HG03039 (cell line): ENCODE measurements at regions not wholly inside any gene's neighbourhood (a gene's known extent, or its start where the extent isn't known, plus 50 kb on each side); places are given as distances from the start of the nearest gene placed in this dataset.
"Not testable (repeated sequence)": the region's sequence is repeated elsewhere in the genome, so short reads cannot be mapped to it uniquely, and the experiment has no call there.

Experiments
- ATAC-seq: cut with Tn5 transposase; IDR thresholded peaks from one replicate; pipeline ENCODE4 v1.9.1; 2021; ENCODE audit warnings: mild to moderate bottlenecking, moderate library complexity; ENCODE audit not compliant: unreplicated experiment

- ATAC-seq: no peak
These were observed 171.5 kb upstream of the NAMPT start for GRCh38 chr7:106456329-106456728.

DNA sequence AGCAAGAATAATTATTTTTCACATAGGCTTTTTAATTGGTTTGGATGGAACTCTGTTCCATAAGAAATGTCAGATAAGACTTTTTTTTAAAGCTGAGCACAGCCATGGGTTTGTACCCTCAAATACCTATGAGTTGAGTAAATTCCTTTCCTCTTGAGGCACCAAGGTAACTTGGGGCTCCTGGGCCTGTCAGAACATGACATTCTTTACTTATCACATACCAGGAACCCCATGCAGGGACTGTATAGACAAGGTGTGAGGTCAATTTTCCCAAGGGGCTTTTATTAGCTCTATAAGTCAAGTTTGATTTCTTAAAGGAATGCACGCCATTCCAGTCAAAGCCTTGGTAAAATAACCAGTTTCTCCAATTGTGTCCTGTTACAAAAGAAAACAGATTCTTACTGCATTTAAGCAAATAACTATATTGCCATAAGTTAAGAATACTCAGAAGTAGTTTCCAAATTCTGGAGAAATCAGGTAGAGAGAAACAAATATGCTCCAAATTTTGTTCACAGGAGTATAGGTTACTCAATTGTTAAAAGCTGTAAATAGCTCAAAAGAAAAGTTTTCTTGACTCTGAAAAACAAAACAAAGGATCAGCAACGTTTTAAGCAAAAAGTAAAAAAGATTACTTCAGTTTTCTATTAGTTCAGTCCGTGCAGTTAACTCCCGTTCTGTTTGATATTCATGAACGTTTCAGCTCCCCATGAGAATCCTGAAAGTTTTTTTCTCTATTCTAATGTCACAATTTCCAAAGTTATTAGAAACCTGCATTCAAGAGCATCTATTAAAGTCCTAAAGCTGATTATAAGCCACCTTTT, 167.5 kb upstream of the NAMPT start:
- ATAC-seq: no peak

GRCh38 chr7:106451171-106451570, 166.4 kb upstream of the NAMPT start:
- ATAC-seq: no peak

GRCh38 chr7:106450716-106451115, 165.9 kb upstream of the NAMPT start:
- no peak for ATAC-seq

DNA sequence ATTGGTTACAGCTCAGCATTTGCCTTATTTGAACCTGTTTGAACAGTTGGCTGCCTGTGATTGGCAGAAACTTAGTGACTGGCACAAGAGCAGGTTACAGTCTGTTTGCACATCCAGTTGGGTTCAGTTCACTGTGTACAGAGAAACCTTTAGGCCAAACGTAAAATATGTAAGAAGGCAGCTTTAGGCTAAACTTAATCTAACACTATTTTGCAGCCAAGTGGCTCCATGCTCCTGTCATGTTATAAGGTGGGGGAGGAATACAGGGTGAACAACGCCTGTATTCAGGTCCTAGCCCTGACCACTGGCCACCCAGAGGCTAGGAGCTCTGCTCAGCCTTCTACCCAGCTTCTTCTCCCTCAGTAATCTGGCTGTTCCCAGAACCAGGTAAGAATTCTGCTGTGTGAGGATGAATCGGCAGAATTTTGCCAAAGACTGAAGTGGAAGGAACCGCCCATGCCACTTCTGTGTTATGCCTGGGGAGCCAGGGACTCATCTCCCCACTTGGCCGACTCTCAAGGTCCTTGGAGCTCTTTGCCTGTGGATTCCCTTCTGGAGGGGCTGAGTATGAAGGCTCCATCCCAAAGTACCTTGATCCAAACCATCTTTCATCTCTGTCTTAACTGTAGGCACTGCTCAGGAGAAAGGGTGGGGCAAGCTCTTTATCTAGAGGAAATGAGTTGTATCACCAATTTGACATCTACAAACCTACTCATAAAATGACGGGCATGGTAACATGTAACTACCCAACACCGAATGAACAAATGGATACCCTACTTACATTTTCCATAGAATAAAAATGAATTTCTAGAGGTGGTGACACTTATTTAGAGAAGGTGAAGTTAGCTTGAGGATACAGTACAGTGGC, 164.4 kb upstream of the NAMPT start:
- no peak for ATAC-seq

DNA sequence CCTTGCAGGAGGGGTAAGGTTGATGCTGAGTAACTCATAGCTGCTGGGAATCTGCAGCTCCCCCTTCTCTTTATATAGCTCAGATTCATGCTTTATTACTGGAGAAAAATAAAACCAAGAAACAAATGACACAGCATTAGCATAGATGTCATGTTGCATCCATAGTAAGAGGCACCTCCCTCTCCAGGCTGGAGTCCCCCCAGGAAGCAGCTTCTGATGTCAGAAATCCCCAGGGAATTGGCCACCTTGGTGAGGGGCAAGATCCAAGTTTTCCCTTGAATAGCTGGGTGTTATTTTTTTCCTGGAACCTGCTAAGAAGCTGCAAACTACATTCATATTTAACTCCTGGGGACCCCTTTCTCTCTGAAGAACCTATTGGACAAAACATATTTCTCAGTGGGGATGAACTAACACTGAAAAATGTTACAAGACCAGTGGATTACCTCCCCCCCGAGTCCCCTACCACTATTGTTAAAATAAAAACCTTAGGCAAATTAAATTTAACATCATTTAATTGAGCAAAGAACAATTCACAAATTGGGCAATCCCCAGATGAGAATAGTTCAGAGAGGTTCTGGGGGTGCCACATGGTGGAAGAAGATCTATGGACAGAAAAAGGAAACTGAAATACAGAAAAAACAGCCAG, 163.7 kb upstream of the NAMPT start:
- ATAC-seq: no peak

GRCh38 chr7:106447318-106447847, 162.6 kb upstream of the NAMPT start:
- ATAC-seq: no peak

GRCh38 chr7:106445366-106445765, 160.6 kb upstream of the NAMPT start:
- not testable (repeated sequence) for ATAC-seq

DNA sequence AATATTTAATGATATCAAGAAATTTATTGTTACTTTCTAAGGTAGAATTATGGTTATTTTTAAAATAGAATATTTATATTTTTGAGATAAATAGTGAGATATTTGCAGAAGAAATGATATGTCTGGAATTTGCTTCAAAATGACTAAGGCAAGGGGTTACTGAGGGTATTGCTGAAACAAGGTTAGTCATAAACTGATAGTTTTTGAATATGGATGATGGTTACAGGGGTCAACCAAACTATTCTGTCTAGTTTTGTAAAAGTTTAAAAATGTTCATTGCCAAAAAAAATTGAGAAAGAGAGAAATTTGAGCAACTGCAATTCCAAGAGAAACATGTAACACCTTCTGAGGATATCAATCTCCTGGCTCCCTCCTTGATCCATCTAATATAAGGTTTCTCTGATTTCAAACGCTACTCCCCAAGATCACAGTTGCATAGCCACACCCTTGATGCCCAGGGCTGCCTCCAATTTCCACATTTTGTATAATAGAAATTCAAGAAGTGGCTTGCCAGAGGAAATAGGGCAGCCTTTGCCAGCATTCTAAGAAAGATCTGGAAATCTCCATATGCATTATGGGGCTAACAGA, 159.4 kb upstream of the NAMPT start:
- ATAC-seq: no peak

DNA sequence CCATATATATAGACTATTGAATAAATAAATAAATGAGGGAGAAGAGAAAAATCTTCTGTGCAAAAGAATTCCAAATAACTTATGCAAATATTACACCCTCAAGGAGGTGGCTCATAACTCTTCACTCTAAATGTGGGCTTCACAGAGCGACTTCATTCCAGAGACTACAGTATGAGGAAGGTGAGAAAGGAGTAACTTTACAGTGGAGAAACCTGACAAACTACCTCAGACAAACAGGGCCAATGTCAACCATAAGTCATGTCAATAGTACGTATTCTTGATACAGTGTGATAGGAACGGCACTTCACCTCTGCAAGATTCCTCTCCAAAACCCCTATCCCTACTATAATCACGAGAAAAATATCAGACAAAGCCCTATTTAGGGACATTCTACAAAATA, 158.4 kb upstream of the NAMPT start:
- no peak for ATAC-seq

DNA sequence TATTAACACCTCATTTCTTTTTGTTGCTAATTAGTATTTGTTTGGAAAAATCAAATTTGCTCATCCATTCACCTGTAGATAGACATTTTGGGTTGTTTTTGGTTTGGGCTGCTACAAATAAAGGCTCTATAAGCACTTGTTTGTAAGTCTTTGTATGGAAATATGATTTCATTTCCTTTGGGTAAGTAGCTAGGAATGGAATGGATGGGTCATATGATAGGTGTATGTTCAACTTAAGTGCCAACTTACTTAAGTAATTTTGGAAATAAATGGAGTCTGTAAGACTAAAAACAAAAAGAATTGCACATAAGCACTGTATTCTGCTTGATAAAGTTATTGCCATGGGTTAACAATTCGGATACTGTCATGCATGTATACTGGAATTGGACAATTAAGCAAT, 157.7 kb upstream of the NAMPT start:
- ATAC-seq: no peak

DNA sequence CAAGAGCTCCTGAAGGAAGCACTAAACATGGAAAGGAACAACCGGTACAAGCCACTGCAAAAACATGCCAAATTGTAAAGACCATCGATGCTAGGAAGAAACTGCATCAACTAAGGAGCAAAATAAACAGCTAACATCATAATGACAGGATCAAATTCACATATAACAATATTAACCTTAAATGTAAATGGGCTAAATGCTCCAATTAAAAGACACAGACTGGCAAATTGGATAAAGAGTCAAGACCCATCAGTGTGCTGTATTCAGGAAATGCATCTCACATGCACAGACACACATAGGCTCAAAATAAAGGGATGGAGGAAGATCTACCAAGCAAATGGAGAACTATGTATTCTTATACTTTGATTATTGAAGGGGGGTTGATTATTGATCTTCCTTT, 156.6 kb upstream of the NAMPT start:
- ATAC-seq: not testable (repeated sequence)

- not testable (repeated sequence) for ATAC-seq
These were observed 152.2 kb upstream of the NAMPT start for GRCh38 chr7:106436933-106437332.

DNA sequence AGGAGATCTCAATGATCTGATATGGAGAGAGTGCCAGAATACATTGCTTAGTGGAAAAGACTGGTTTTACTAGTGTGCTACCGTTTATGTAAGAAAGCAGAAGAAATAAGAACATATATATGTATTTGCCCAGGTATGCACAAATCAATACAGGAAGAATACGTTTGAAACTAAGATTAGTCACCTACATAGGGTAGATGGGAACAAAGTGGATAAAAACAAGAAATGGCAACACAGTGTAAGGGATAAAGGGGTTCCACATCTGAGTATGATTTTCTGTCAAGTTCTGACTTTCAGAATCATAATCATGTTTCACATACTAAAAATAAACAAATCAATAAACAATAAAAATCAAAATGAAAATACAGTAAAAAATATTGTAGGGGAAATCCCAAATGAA, 148.6 kb upstream of the NAMPT start:
- ATAC-seq: no peak

DNA sequence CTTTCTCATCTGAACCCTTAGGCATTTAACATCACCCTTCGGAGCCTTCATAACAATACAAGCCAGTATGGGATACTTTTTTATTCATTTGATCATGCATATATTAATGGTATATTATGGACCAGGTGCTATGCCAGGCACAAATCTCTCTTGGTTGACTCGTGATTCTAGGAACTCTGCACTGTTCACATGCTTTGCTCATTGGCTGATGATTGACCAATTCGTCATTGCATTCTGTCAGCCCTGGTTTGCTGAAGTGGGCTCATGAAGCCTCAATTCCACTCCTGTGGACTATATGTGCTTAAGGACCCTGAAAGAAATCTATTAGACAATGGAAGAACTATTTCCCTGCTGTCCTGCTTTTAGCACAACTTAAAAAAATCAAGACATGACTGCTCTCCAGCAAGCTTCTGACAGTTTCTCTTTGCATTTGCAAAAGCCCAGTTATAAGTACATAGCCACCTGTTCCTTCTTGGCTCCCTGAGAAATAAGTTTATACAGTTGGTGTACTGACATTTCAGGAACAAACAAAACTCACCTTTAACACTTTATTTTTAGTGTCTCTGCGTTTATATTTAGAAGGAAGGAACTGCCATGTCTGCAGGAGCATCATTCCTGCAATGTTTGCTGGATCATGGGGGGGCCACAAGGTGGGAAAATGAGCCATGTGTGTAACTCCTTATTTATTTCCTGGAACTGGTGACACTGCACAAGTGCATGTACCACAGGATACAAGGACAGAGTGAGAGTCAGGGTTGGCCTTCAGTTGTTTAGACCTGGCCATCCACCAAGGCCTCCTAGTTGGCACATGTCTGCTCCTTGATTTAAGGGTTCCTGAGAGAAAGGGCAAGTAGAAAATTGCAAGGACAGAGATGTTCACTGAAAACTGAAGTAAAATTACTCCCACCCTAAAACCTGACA, 146.0 kb upstream of the NAMPT start:
- ATAC-seq: no peak

- no peak for ATAC-seq
These were observed 145.3 kb upstream of the NAMPT start for GRCh38 chr7:106430103-106430502.

DNA sequence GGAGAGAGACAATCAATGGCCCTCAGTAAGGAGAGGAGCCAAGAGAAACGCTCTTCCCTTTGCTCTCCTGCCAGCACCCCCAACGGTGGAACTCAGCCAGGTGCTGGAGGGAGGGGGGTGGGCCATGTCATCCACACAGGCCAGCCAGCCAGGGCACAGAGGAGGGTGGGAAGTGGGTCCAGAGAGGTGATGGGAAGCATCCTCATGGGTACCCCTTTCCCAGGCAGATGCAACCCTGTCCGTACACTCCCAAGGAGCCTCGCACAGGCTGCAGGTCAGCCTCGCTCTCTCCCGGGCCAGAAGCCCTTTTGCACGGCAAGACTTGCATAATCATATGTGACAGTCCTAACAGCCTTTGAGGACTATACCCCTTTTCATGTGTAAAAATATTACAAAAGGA, 142.0 kb upstream of the NAMPT start:
- ATAC-seq: no peak

DNA sequence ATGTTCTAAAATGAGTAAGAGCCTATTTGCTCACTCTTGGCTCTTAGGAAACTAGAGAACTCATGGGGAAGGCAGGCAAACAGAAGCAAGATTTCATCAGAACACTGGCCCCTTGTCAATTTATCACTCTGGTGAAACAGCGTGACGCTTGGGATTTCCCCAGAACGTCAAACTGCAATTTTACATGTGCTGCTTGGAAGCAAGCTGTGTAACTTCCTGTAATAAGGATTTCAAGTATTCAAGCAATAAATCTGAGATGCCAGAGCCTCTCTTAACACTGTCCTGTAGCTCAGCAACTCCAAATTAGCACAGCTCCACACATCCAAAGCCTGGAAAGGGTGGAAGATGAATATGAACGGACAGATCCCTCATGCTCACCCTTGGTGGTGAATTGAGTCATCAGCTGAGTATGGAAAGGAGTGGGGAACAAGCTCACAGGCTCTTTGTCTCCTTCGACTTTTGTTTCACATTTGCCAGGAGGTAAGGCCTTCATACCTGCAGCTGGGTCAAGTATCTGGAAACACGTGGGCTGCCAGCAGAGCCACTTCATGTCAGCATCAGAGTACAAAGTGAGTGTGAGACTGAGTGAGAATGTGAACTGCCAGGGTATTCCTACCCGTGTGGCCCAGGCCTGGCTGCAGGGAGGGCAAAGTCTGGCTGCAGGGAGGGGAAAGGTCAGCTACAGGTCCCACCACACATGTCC, 140.4 kb upstream of the NAMPT start:
- ATAC-seq: peak; percentile 82

DNA sequence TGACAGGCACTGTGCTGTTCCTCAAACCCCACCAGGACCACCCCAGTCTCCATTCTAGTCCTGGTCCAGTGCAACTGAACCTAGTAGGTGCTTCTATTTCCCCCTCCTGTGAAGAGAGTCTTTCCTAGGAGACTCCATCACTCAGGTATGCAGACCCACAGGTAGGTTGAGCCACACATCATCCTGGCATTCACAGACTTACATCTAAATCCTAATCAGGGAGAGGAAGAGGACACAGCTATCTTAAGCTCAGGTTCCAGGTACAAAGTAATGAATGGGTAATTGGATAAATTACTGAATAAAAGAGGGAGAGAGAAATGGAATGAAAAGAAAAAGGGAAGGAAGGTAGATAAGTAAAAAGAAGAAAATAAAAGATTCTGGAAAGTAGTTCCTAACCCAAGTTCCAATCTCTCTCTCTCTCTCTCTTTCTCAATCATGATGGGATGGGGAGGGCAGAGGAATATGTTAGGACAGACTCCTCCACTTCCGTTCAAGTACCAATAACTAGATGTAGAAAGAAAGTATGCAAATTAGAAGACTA, 139.8 kb upstream of the NAMPT start:
- ATAC-seq: no peak
